Suppressor macrophage treated with lipopolysaccharide for 4 hours (primary cell): ENCODE measurements at regions not wholly inside any gene's neighbourhood (a gene's known extent, or its start where the extent isn't known, plus 50 kb on each side); places are given as distances from the start of the nearest gene placed in this dataset.

Source experiments
- DNase-seq: peaks from one replicate; pipeline ENCODE4 v3.0.0-alpha.2; 2020

DNA sequence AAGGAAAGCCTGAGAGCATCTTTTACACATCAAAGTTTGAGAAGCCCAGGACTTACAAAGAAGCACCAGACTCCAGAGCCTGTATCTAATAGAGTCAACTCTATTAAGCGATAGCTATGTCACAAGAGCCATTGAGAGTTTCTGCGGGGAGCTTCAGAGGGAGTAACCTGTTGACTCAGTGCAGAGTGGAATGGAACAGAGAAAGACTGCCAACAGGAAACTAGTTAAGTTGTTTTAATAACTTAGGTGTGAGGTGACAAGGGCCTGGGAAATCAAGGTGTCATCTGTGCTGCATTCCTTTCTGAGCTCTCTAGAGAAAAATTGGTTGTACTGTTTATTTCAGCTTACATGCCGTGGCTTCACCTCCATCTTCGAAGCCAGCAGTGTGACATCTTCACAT lies 513.8 kb upstream of the POU3F3 start:
- DNase-seq = no peak

DNA sequence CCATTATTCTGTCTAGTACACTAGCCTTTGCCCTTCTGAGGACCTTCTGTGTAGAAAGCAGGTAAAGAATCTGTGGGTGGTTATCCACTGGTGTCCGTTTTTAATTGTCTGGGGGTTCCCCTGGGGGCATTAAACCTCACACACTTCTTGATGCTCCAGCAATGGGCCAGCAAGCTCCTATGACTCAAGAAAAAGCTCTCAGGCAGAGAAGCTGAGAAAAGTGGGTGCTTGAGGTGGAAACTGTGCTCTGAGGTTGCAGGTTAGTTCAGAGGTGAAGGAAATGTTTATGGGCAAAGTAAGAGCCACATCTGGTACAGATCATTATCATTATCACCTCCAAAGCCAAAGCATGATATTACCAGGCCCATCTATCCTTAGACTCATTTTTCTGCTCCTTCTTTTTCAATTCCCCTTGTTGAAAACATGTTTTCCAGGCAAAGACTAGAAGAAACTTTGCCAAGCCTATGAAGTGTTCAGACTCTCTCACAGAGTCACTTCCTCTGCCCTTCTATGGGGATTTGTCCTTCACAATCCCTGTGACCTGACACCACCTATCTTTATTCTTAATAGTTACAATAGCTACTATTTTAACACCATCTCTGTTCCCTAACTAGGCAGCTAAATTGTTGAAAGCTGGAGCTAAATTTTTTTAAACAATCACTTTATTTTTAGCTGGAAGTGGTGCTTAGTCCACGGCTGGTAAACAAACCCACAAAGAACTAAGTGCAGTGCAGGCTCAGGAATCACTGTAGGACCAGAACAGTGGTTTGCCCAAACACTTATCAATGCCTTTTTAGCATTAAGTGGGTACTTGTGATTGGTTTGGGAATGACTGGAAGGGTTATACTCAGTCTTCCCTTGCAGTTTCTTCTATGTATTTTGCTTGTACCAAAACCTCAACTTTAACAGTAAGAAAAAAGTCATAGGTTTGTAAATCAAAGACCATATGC lies 512.8 kb upstream of the POU3F3 start:
- no peak for DNase-seq

DNA sequence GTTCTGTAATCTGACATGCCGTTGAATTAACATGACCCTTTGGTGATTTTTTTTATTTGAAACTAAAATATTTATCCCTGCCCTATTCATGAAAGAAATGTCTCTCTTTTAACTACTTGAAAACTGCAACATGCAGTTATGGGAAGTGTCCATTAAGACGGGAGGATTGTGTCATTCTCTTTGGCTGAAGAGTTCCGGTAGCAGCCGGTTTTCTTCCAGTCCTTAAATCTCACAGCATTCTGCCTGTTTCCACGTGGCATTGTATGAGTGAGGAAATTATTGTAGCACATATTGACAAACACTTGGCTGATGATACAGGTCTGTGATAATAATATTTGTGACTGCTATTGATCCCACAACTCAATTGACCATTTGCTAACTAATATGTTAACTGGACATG lies 509.6 kb upstream of the POU3F3 start:
- DNase-seq = no peak

DNA sequence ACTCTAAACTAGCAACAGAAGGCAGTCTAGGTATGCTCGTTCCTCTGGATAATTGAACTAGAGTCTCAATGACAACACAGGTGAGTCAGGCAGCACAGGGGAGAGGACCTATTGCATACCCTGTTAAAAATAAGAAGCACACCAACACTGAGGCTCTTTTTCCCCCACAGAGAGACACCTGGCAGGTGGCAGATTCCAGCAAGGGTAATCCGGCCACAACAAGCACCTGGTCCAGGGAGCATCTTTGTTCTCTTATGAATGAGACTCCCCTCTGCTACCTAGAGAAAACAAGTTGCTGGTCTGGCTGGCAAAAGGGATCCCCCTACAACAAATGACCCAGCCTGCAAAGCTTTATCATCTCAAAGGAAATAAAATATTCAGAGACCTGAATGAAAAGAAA lies 508.9 kb upstream of the POU3F3 start:
- DNase-seq = no peak

DNA sequence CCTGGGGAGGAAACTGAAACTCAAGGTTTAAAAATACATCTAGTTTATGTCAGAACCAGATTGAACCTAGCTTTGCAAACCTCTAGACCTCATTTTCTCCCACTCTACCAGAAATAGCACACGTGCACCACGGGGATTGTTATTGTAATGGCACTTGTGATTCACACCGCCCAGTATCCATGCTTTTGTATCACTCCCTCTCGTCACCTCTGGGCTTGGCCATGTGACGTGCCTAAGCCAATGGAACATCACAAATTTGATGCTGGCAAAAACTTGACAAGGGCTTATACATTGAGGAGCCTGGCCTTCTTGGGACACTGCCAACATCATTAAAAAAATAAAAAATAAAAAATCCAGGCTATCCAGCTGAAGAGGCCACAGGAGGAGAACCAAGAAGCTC lies 495.8 kb upstream of the POU3F3 start:
- DNase-seq = no peak

DNA sequence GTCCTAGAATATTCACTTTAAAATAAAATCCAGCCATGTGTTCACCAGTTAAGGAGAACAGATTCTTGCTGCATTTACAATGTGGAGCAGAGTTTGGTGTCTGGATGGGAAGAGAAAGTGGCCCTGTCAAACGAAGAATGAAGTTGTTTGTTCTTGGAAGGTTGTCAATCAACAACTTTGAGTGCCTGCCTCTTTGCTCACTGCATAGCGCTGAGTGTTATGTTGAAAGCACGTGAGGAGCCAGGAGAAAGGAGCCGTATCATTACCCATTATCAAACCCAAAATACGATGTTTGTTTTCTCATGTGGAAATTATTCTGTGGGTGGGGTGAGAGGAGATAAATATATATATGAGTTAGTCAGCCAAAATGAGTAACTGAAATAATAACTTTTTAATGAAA lies 492.5 kb upstream of the POU3F3 start:
- DNase-seq = no peak

DNA sequence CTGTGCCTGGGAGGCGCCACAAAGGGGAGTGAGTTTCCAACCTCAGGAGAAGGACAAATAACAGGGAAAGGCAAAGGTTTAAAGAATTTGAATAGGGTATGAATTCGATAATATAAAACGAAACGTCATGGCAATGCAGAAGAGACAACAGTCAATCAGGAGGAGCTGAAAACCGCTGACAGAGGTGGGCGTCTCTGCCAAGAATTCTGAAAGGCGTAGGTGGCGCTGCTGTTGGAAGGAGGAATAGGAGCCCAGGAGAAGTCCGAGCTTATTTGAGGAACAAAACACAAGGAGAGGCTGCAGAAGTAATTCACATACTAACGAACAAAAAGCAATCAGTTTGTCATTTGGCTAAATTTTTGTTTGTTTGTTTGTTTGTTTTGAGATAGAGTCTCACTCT lies 485.8 kb upstream of the POU3F3 start:
- no peak for DNase-seq

DNA sequence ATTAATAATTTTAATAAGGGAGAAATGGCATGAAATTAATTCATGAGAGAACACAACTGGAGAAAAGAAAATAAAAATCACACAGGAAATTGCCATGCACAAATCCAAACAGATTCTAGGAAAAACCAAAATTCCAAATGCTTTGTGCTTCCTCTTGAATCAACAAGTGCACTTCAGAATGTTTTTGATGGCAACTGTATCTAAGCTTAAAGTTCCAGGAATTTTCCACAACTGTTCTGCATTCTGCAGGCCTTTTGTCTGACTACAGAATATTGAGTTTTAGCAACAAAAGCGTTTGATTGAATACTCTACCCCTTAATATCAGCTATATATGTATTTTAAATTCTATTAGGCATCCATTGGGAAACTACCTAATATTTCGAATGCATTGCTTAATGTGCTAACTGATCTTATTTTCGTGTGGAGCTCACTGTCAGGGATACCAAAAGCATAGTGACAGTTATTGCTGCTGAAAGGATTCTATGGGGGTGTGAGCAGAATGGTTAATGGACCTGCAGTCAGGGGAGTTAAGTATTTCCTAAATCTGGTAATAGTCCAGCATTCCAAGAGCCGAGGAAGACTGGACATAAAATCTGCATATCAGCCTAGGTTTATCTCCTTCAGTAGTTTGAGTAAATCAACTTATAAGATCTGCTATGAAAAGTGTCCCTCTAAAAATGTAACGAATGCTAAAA lies 482.7 kb upstream of the POU3F3 start:
- DNase-seq = no peak

DNA sequence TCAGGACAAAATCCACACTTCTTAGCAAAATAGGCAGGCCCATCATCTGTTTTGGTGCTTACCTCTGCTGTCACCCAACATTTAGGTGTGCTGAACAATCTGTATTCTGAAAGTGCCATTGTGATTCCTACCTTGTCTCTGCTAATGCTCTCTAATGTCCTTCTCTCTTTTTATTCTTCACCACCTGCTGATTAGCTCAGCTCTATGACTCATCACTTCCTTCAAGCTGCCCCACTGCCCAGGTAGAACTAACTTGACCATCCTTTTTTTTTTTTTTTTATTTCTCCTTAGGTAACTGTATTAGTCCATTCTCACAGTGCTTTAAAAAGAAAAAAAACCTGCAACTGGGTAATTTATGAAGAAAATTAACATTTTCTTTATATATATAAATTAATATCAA lies 478.7 kb upstream of the POU3F3 start:
- DNase-seq = no peak

DNA sequence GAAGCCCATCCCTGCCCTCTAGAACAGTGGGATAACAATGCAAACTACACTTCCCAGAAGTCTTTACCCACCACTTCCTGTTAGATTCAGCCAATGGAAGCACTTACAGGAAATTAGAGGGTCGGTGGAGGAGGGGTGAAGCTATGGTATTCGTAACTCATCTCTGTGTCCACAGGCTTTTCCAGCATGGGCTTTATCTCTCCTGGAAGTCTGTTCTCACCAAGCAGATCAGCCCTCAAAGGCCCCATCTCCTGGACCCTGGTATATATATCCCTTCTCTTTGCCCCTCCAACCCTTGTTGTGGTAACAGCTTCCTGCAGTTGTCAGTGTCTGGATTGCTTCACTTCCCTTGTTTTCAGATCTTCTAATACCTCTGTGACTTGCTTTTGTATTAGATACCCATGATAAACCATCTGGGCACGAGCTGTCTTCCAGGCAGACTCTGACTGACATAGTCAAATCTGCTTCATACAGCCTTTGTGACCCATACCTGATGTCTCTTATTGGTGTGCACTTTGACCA lies 475.0 kb upstream of the POU3F3 start:
- DNase-seq = peak; percentile 31

DNA sequence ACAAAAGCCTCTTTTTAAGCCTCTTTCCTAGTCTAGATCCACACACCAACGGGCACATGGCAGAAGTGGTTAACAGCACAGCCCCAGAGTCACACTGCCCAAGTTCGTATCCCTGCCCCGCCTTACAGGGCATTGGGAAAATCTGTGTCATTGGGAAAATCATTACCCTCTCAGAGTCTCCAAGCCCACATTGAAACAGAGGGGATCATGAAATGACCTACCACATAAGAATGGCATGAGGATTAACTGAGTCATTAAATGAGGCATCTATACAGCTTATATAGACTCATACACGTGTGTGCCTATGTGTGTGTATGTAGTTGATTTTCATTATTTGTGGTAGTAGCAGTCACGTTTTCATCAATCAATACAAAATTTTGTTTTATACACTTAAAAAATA lies 469.0 kb upstream of the POU3F3 start:
- no peak for DNase-seq

DNA sequence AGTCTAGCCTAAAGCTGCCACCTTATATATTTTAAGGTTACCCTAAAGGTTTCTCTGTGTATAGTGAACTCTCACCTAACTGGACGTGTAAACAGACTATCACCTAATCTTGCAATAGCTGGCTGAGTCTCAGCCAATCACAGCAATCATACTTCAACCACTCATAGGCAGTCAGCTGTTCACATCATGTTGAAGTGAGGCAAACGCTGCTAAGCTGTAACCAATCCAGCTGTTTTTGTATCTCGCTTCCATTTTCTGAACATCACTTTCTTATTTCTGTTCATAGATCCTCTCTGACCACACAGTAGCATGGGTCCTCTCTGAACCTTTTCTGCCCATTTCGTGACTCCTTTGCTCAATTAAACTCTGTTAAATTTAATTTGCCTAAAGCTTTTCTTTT lies 468.2 kb upstream of the POU3F3 start:
- no peak for DNase-seq

DNA sequence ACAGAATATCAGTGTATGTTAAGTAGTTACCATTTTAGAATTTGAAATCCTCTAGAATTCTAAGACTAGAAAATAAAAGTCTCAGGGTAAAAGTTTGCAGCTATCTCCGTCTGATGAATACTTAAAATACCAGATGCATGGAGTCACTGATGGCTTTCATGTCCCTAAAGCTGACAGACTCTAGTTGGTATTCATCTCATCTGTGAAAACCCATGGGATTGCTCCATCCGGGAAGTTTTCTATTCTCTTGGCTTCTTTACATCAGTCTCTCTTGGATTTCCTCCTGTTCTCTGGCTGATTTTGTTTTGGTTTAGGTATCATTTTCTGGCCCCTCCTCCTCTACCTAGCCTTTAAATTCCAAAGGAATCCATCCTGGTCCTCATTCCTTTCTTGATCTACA lies 465.6 kb upstream of the POU3F3 start:
- no peak for DNase-seq

DNA sequence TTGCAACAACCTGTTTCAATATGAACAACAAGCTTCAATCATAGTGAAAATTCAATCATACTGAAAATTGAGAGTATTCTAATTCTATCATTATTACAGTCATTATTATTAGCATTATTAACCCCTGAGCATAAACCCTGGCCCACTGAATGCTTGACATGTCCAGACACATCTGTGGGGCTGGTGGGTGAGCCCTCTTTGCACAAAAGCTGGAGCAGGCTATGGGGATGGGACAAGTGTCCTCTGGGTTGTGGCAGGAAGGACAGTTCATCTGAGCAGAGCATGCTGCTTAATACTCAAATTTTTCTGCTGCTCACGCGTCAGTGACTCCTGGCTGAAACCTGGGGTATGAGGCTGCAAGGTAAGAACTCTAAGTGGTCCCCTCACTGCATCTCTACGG lies 451.1 kb upstream of the POU3F3 start:
- DNase-seq = no peak

DNA sequence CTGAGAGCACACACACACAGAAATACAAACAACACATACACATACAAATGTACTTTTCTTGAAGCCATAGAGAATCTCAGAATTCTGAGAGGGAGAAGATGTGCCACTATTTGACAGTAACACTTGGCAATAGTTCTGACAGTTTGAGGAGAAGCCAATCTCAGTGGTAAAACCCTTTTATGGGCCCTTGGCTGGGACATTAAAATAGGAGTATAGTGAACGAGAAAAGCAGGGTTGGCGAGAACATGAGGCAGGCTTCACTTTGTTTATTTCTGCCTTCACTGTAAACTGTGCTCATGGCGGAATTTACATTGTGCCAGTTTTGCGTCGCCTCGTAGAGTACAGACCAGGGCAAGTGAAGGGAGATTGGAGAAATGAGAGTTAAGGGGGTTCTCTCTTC lies 449.4 kb upstream of the POU3F3 start:
- no peak for DNase-seq

DNA sequence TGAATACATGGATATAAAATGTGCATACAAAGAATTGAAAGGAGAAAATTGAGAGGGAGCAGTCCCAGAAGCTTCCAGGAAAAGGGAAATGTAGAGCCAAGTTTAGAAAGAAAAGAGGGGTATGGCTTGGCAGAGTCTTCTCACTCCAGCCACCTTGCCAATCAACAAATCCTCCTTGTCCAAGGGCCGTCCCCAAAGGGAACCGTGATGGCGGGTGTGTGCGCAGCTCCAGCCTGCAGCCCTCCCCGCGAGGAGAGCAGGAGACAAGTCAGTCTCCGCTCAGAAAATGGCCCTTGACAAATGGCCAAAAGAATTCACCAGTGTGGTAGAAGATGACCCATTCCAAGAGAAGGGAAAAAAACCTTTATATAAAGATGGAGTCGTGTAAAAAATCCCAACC lies 448.3 kb upstream of the POU3F3 start:
- DNase-seq = no peak

DNA sequence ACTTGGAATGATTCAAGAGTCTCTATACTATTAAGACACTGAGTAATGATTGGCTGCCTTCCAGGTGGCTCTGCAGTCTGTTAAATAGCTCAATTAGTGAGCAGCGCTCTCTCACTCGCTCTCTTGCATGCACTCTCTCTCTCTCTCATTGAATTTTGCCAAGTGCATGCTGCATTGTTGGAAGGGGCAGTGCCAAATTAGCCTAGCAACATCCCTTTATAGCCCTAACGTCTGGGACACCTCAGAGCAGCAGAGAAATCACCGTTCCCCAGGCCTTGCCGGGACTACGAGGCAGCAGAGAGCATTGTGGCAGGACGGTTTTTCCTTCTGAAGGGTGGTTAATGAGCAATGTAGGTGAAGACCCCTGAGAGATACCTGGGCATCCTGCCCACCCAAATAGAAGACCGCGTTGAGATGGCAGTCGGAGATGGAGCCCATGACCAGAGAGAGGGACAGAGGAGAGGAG lies 447.6 kb upstream of the POU3F3 start:
- no peak for DNase-seq

DNA sequence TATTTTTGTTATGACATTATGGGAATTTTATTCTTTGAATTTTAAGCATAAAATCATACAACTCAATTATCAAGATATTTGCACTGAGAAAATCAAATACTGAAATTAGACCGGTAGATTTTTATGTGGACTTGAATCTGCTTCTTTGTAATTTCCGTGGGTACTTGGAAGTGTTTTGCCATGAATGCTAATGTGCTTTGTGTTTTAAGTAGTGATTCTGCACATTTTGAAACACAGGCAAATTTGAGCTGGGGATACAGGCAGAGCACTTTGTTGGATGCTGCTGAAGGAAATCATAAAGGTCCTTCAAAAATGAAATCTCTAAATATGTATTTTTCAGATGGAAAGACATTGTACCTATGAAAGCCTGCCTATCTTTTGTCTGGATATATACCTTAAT lies 446.3 kb upstream of the POU3F3 start:
- no peak for DNase-seq

DNA sequence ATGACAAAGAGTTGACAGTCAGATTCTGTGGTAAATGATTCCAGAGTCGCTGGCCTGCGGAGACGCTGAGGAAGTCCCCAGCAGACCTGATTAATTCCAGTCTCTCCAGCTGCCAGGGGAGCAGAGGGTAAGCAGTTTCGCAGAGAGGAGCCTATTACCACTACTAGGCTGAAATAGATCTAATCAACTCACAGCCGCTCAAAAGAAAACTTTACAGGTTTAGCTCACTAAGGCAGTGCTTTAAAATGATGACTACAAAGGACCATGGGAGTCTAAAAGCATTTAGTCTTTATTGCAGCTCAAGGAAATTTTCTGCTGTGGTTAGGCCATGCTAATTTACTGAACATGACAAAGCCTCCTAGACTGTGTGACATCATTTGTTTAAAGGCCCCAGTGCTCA lies 445.6 kb upstream of the POU3F3 start:
- no peak for DNase-seq

DNA sequence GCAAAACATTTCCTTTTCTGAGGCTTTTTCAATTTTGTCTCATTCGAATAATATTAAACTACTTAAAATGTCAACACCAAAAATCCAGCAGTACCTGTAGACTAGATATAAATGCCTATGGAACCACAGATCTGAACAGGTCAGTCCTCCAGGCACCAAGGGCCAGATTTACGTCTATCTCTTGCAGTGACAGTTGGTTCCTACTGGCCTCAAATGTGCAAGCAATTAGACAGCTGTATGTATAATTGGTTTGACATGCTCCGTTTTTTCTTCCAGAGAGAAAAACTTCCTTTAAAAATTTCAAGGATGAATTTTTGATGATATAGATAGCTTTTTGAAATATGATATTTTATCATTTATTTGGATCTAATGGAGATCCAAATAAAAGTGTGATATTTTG lies 443.8 kb upstream of the POU3F3 start:
- no peak for DNase-seq

DNA sequence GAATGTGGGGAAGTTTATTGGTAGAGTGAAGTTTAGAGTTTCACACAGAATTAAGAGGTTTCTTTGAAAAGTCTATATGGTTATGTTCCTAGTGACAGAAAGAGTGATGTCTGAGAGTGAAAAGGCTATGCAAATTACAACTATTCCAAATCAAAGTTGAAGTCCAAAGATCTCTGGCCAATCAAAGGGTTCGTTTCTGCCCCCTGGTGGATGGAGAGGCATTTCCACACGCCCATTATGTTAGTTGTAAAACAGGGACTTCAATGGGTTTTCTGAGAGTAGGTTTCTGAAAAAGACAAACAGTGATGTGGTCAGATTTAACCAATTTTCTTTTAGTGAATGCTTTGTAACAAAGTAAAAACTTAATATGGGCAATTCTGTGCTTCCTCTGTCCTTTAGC lies 441.5 kb upstream of the POU3F3 start:
- DNase-seq = peak; percentile 23

DNA sequence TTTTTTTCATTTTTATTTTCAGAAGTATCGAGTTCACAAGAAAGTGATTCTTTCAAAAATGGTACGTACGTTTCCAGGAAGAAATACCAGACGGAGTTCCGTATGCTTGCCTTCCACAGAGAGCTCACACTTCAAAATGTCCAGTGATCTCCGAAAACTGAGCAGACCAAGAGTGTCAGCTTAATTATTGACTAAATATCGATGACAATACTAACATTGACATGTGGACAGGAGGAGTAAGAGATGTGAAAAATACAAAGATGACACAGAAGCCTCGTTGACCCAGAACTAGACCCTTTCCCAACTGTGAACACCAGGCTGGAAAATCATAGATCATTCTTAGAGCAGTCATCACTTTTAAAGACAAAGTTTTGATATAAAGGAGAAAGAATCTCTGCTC lies 440.0 kb upstream of the POU3F3 start:
- DNase-seq = no peak

DNA sequence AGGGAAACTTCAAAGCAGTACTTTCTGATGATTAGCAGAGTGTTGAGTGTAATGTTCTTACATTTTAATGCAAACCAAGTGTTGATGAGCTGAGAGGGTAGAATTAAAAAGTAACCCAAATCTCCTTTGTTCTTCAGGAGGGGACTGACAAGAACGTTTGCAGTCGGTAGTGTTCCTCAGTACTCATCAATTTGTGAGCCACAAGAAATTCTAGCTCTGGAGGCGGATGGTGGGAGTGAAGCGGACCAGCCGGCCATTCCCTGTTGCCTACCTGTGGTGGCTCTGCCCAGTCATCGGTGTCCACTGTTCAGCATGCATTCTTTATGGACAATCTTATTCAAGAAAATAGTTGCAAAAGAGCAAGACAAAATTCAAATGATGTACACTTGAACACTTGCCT lies 438.6 kb upstream of the POU3F3 start:
- DNase-seq = no peak

DNA sequence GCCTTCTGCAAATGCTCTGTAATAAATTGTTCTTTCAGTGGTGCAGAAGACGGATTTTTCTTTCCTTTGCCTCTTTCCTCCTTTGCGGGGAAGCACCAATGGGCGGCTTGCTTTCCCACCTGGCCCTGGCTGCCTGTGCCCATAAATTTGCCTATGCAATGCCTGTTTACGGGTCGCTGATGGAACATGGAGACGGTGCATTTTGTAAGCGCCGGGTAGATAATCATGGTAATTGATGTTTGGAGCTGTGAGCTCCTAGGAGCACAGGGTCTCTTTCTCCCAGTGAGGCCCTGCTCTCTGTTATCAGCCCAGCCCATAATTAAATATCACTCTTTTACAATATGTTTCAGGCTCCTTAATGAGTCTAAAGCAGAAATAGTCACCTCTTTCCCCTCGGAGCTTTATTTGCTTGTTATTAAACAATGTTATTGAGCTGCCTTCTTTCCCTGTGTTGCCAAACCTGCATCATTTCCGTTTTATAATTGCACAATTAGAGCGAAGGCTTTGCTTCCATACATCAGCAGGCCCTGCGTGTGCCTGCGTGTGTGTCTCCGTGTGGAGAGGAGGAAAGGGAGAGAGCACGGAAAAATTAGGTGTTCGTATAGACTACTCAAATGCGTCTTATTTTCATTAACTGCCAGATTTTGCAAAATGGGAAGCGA lies 437.4 kb upstream of the POU3F3 start:
- no peak for DNase-seq
